SK-N-SH treated with all-trans-retinoic acid at 6 μM for 48 hours (cell line): ENCODE measurements at regions not wholly inside any gene's neighbourhood (a gene's known extent, or its start where the extent isn't known, plus 50 kb on each side); places are given as distances from the start of the nearest gene placed in this dataset.

Source experiments
- CREB5 ChIP-seq: fragments of 250-450 bp; sonication (Bioruptor Pico); IDR thresholded peaks from 2 replicates; pipeline ENCODE4 v1.5.1; 2020; ENCODE audit warnings: low read depth, mild to moderate bottlenecking, moderate library complexity
- CSDC2 ChIP-seq: fragments of 250-450 bp; sonication (Bioruptor Pico); IDR thresholded peaks from 2 replicates; pipeline ENCODE4 v1.5.0; 2020; ENCODE audit warnings: mild to moderate bottlenecking, moderate library complexity
- CSRNP3 ChIP-seq: fragments of 250-450 bp; sonication (Bioruptor Pico); IDR thresholded peaks from 2 replicates; pipeline ENCODE4 v1.5.1; 2021; ENCODE audit warnings: mild to moderate bottlenecking, moderate library complexity
- OSR1 ChIP-seq: fragments of 250-450 bp; sonication (Bioruptor Pico); IDR thresholded peaks from 2 replicates; pipeline ENCODE4 v1.8.0; 2022; ENCODE audit warnings: moderate library complexity, mild to moderate bottlenecking, inconsistent platforms
- PATZ1 ChIP-seq: fragments of 250-450 bp; sonication (Bioruptor Pico); IDR thresholded peaks from 2 replicates; pipeline ENCODE4 v1.8.0; 2020; ENCODE audit warnings: mild to moderate bottlenecking, moderate library complexity, borderline replicate concordance
- POU6F1 ChIP-seq: fragments of 250-450 bp; sonication (Bioruptor Pico); IDR thresholded peaks from 2 replicates; pipeline ENCODE4 v1.8.0; 2021; ENCODE audit warnings: low read depth, mild to moderate bottlenecking, moderate library complexity, borderline replicate concordance
- SNAI2 ChIP-seq: fragments of 250-450 bp; sonication (Bioruptor Pico); IDR thresholded peaks from 2 replicates; pipeline ENCODE4 v1.5.0; 2020; ENCODE audit warnings: mild to moderate bottlenecking, moderate library complexity
- TCF4 ChIP-seq: fragments of 250-450 bp; sonication (Bioruptor Pico); IDR thresholded peaks from 2 replicates; pipeline ENCODE4 v1.8.0; 2021; ENCODE audit warnings: mild to moderate bottlenecking, moderate library complexity, borderline replicate concordance
- ZC3H10 ChIP-seq: fragments of 250-450 bp; sonication (Bioruptor Pico); IDR thresholded peaks from 2 replicates; pipeline ENCODE4 v1.5.1; 2021; ENCODE audit warnings: mild to moderate bottlenecking, moderate library complexity
- ZFP3 ChIP-seq: fragments of 250-450 bp; sonication (Bioruptor Pico); IDR thresholded peaks from 2 replicates; pipeline ENCODE4 v1.5.0; 2020; ENCODE audit warnings: mild to moderate bottlenecking, moderate library complexity

- TF ChIP-seq CSDC2 (CRISPR knock-in tag), result no peak
- no peak for TF ChIP-seq PATZ1
- no peak for TF ChIP-seq CREB5 (CRISPR knock-in tag)
- TF ChIP-seq ZFP3 (CRISPR knock-in tag), result no peak
- no peak for TF ChIP-seq CSRNP3 (CRISPR knock-in tag)
- no peak for TF ChIP-seq SNAI2 (CRISPR knock-in tag)
- no peak for TF ChIP-seq TCF4 (CRISPR knock-in tag)
- TF ChIP-seq ZC3H10 (CRISPR knock-in tag), result no peak
- TF ChIP-seq POU6F1 (CRISPR knock-in tag), result no peak
- TF ChIP-seq OSR1, result no peak
Observed at GRCh38 chr16:22643886-22644285, 133.2 kb downstream of the NPIPB5 start.
